Stimulated activated CD4-positive, alpha-beta T cell treated with anti-CD3 and anti-CD28 coated beads, Interleukin-2, amount 100 ng/mL, for 48 hours (primary cell): ENCODE measurements at regions not wholly inside any gene's neighbourhood (a gene's known extent, or its start where the extent isn't known, plus 50 kb on each side); places are given as distances from the start of the nearest gene placed in this dataset.

Experiments
- DNase-seq, 2 donors: peaks; one replicate each; pipeline ENCODE4 v3.0.0-alpha.2; 2020

DNA sequence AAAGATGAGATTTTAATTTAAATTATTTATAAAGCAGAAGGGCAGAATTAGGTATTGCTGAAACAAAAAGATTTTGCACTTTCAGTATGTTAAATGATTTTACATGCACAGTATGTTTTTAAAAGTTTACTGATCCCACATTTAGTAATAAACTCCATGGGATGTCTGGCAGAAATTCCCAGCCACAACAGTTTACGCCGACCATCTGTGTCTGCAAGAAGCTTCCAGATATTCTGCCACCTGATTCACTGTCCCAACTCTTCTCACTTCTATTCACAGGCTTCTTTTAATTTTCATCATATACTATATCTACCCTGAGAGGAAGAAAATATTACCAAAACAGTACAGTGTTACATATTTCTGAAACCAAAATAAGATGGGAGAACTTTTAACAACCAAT is 115.8 kb upstream of the IQCM start:
- DNase-seq = no peak

DNA sequence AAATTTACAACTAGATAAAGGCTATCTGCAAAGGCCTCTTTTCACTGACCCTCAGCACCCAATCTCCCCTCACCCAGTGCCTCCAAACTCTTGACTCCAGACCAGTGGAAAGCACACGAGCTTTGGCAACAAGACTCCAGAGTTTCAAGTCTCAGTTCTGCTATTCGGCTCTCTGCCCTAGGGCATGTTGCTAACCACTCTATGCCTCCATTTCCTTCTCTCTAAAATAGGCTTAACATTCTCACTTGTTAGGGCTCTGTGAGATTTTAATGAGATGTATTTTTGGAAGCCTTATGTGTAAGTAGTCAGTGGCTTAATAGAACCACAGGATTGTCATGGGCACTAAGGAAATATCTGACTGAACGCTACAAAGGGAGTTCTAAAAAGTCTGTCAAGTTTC is 116.5 kb upstream of the IQCM start:
- no peak for DNase-seq

DNA sequence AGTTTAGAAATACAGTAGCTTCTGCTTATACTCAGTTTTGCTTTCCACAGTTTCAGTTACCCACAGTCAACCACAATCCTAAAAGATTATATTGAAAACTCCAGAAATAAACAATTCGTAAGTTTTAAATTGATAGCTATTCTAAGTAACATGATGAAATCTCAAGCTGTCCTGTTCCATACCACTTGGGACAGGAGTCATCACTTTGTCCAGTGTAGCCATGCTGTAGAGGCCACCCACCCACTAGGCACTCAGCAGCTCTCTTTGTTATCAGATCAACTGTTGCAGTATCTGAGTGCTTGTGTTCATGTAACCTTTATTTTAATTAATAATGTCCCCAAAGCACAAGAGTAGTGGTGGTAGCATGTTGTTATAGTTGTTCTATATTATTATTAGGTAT is 117.5 kb upstream of the IQCM start:
- DNase-seq = no peak

- DNase-seq = no peak
These were observed 118.2 kb upstream of the IQCM start for GRCh38 chr4:149933883-149934282.

DNA sequence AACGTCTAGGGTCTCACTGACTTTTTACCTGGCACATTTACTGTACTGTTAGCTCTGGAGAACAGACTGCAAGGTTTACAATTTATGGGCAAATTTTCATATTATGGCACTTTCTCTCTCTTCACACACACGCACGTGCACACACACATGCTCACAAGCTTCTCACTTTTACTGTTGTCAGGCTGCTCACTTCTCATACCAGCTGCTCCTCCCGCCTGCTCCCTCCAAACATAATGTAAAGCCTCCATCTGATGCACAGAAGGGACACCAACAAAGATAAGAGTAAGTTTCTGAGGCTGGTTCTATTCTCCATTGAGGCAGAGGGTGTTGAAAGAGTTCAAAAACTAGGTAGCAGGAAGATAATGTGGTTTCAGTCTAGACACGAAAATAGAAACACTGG is 128.9 kb upstream of the DCLK2 start:
- DNase-seq = no peak

DNA sequence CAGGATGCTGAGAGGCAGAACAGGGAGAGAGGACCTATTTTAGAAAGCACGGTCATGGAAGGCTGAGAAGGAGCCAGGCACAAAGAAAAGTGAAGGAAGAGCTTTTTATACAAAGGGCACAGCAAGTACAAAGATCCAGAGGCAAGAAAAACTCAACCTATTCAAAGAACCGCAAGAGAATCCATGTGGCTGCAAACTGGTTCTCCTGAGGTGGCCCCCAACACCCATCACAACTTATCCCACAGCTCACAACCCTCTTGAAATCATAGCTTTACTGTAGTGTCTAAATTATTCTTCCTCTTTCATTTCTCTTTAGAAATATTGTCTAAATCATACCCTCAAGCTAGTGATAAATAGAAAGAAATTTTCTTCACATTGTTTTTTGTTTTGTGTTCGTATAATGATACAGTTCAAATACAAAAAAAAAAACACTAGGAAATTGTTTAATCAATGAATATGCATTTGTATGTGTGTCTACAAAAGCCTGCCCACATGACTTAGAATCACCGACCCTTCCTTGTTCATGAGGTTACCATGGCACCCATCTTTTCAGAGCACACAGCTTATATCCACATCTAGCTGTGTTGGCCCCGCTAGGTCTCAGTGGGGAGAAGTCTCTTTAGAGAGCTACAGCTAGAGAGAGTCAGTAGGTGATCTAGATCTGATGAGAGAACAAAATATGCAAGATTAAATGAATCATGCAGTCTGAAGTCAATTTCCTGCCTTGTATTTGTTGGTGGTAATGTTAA is 126.9 kb upstream of the DCLK2 start:
- DNase-seq = no peak

GRCh38 chr4:149952101-149952500 is 126.1 kb upstream of the DCLK2 start:
- DNase-seq = no peak

- no peak for DNase-seq
These were observed 125.5 kb upstream of the DCLK2 start for GRCh38 chr4:149952716-149953115.

DNA sequence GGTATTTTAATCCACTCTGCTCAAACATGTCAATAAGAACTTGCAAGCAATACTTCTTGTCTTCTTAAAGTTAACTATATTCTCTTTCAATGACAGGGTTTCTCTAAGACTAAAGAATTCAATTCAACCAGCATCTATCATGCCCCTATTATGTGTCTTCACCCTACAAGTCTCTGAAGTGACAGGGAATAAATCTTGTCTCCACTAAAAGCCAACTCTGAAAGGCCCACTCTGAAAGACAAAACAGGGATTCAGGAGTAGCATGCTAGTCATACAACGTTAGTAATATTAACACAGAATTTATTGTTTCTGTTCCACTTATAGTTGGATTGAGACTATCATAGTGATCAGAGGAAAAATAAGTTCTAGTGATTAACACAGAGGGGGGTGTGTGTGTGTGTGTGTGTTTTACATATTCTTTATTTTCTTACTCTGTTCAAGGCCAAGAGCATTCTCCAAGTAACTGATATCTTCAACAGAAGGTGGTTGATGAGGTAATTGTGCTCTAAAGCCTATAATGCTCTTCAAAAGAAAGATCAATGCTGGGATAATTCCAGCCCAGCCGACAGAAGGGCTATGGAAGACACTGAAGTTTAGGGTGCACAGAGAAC is 122.4 kb upstream of the DCLK2 start:
- DNase-seq = no peak

DNA sequence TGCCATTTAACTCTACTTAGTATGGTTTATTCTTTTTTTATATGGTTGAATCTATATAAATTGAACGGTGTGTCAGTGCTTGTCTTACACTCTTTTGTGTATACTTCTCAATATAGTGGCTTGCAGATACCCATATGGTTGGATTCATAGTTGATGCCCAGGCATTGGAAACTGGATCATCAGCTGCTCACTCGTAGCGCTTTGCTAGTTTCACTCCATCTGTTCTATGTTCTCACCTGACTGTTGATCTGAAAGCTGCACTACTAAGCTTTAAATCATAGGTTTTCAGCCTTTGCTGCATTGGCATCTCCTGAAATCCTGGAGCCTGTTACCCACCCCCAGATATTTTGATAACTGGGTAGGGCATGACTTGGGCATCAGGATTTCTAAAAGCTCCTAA is 121.6 kb upstream of the DCLK2 start:
- DNase-seq = no peak

GRCh38 chr4:149961876-149962597 is 116.2 kb upstream of the DCLK2 start:
- DNase-seq = no peak

DNA sequence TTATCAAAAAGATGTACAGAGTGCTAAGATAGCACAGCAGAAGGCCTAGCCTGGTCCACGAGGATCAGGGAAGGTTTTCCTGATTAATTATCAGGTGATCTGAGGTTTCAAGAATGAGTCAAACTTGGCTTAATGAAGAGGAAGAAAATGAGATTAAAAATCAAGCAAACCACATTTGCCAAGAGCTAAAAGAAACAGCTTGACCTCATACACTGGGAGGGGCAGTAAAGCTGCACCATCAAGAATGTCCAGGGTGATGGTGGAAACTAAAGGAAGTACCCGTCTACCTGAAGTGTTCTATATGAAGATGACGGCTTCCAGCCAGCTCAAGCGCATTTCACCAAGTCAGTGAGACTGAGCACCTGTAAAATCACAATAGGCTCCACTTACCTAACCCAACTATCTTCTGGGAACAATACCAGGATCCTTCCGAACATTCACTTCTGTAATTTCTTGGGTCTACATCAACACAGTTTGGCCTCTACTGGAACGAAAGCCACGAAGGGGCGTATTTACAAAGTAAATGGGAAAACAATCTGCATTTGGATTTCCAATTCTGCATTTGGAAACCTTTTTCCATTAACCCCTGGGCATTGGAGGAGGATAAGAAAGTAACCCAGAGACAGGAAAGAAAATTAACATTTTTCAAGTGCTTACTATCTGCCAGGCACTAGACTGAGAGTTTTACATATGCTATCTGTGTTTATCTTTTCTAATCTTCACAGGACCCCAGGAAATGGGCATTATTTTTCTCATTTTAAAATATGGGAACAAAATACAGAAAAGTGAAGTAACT is 114.0 kb upstream of the DCLK2 start:
- no peak for DNase-seq

- no peak for DNase-seq
These were observed 113.0 kb upstream of the DCLK2 start for GRCh38 chr4:149965206-149965605.

- no peak for DNase-seq
These were observed 105.8 kb upstream of the DCLK2 start for GRCh38 chr4:149972407-149972806.

DNA sequence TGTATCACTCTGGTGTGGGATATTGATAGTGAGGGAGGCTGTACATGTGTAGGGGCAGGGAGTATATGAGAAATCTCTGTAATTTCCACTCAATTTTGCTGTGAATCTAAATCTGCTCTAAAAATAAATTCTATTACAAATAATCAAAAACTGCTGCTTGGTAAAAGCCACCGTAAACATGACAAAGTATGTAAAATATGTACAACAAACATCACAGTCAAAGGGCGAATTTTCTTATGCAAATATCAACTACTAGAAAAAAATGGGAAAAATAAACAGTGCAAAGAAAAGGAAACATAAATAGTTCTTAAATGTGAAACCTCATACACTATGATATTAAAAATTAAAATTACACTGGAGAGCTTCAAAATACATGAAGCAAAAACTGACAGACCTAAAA is 105.1 kb upstream of the DCLK2 start:
- no peak for DNase-seq

- no peak for DNase-seq
These were observed 103.1 kb upstream of the DCLK2 start for GRCh38 chr4:149975172-149975571.

DNA sequence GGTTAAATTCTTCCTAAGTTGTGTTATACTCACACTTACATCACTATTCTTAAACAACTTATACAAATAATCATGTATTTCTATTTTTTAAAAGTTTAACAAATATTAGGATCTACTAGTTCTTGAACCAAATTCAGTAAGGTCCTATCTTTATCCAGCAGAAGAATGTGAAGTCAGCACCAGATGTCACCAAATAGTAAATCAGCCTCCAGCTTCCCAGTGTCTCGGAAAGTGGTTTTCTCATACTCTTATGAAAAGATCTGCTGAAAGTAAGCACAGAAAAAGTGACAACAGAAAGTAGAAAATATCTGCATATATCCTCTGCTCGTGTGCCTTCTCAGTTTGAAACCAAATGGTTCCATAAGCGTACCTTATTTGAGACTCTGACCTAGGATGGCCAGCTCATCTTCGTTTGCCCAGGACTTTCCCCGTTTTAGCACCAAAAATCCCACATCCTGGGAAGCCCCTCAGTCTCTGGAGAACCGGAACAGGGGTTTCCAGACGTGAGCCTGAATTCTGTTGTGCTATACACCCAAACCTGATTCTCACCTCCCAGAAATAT is 98.0 kb upstream of the DCLK2 start:
- no peak for DNase-seq

DNA sequence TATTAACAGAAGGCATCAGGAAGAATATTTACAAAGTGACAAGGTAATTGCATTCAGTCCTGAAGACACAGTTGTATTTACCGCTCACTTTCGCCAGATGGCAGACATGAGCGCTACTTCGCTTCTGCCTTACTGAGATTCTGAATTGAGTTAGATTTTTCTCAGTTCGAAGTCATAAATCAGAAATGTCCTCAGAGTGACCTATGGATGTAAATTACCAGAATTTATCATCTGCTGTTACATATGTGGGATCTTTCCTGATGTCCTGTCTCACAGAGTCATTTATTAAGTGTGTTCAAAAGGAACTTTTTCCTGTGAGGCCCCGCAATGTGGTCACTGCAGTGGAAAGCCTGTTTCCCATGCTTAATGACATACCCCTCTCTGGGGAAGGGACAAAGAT is 97.3 kb upstream of the DCLK2 start:
- DNase-seq = peak; percentile 37 to 50

GRCh38 chr4:149983401-149983800 is 94.8 kb upstream of the DCLK2 start:
- no peak for DNase-seq

DNA sequence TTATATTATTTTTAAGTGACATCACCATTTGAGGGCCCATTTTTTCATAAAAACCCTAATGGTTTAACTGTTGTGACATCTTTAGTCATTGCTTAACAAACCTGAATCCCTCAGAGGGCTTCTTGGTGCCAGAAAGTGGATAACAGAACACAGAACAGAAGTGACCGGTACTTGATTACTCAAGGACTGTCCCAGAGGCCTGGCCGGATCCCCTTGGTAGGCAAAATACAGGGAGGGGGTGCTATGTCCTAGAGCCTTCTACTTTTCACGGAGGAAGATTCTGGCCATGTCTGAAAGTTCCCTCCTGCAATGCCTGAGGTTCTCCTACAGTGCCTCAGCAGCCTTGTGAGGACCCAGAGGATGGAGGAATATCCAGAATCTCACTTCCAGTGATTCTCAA is 94.3 kb upstream of the DCLK2 start:
- DNase-seq = no peak

DNA sequence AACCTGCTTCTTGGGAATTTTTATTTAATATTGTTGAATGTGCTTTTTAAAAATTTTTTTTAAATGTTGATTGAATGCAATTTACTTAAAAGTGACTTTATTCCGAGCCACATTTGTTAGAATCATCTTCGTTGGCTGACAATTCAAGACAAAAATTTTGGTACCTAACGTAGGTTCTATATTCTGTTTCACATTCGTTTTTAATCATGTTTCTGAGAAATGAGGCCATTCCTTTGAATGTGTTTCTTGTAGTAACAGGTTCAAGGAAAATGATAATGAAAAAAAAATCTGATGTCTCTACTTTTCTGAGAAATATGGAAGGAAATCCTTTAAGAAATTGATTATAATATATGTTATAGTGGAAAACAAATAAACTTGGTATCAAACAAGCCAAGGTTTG is 92.3 kb upstream of the DCLK2 start:
- no peak for DNase-seq

DNA sequence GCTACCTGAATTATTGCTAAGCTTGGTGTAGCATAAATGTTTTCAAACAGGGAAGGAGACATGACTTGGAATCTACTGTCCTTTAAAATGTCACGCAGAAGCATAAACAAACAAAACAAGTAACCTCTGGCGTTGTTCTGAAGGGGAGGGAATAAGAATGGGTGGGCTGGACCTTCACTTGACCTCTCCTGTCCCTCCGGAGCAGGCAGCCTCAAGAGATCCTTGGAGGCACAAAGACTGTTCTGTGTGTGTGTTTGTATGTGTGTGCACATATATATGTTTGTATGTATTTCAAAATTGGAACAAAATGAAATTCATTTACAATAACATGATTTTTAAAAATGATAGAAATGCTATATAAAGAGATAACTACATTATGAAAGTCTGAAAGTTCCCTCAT is 91.3 kb upstream of the DCLK2 start:
- no peak for DNase-seq
